Right lobe of liver (tissue), 6 donors: ENCODE measurements at regions not wholly inside any gene's neighbourhood (a gene's known extent, or its start where the extent isn't known, plus 50 kb on each side); places are given as distances from the start of the nearest gene placed in this dataset.

Experiments
- ATAC-seq, 4 donors: fragments of 200-7000 bp; cut with Tn5 transposase; one replicate each; pipeline ENCODE4 v1.9.1; 2020; ENCODE audit warnings: mild to moderate bottlenecking in 4 of 4, moderate library complexity in 4 of 4
- DNase-seq, 3 donors: peaks; one replicate each; pipeline ENCODE4 v3.0.0-alpha.2; 2020
- H3K27ac ChIP-seq, 3 donors: fragments of 200-600 bp; one replicate each; pipeline ENCODE4 v1.8.0; 2022
- H3K27me3 ChIP-seq, 2 donors: fragments of 200-600 bp; one replicate each; pipeline ENCODE4 v1.8.0; 2022
- H3K36me3 ChIP-seq, 4 donors: fragments of 200-600 bp; sonication (generic) in 1 of 4; one replicate each; pipeline versions ENCODE4 v1.5.1 to v1.8.0; 2017 to 2022; ENCODE audit warnings: control low read depth in 1 of 4
- H3K4me1 ChIP-seq, 4 donors: fragments of 200-600 bp; sonication (generic) in 1 of 4; one replicate each; pipeline versions ENCODE4 v1.5.1 to v1.8.0; 2017 to 2022; ENCODE audit warnings: control low read depth in 1 of 4
- H3K4me3 ChIP-seq, 3 donors: fragments of 200-600 bp; one replicate each; pipeline ENCODE4 v1.8.0; 2022
- H3K9me3 ChIP-seq, 4 donors: fragments of 200-600 bp; sonication (generic) in 1 of 4; one replicate each; pipeline versions ENCODE4 v1.5.1 to v1.8.0; 2017 to 2022; ENCODE audit warnings: control low read depth in 1 of 4
- CTCF ChIP-seq, 4 donors: fragments of 200-600 bp in 3 of 4; fragments of 450-650 bp in 1 of 4; IDR thresholded peaks; one replicate each; pipeline versions ENCODE4 v1.5.1 to v1.8.0; 2016 to 2022; ENCODE audit warnings: antibody characterized with exemption in 4 of 4, mild to moderate bottlenecking in 2 of 4
- POLR2A ChIP-seq: fragments of 450-650 bp; IDR thresholded peaks from one replicate; pipeline ENCODE4 v1.6.1; 2017; ENCODE audit warnings: antibody characterized with exemption, mild to moderate bottlenecking
- WGBS: methylation state at CpG from one replicate; pipeline ENCODE4 v1.1.6; 2018; ENCODE audit warnings: low coverage, low lambda C conversion rate; ENCODE audit not compliant: insufficient coverage; ENCODE audit errors: missing lambda C conversion rate; 5-methylcytosine and 5-hydroxymethylcytosine counted together
- intact Hi-C, 2 donors: fragments of 100-400 bp; cut with DNase I; formaldehyde crosslinking; loops; one replicate each; pipeline versions ENCODE4 v1.11.2 to v1.14.1; 2022
- donor health status: DM: no; HTN: yes; CAD: no.
- donor health status: DM: no; HTN: no; CAD: no.
- donor health status: DM: no; HTN: no; CAD: no.
- donor health status: DM: no; HTN: yes; CAD: no.
- donor health status: DM: no; HTN: yes; CAD: no.

GRCh38 chr16:65890203-65890602, 476.3 kb upstream of the CDH5 start:
- Histone ChIP-seq H3K4me1 (no peaks in the 10 kb centered on the region), H3K9me3 (no peaks in the 10 kb centered on the region), H3K4me3 (no peak overlapping the region), H3K27me3 (no peaks in the 10 kb centered on the region), H3K27ac (no peak overlapping the region), H3K36me3 (no peaks in the 10 kb centered on the region)
- DNase-seq (no peak), ATAC-seq (no peak)
- WGBS = 74% methylated on average over 4 of the region's 4 CpGs
- TF ChIP-seq CTCF (IDR thresholded peaks at IDR 0.05) (no peak), POLR2A (no peak)
- intact Hi-C loops = no loop called here

DNA sequence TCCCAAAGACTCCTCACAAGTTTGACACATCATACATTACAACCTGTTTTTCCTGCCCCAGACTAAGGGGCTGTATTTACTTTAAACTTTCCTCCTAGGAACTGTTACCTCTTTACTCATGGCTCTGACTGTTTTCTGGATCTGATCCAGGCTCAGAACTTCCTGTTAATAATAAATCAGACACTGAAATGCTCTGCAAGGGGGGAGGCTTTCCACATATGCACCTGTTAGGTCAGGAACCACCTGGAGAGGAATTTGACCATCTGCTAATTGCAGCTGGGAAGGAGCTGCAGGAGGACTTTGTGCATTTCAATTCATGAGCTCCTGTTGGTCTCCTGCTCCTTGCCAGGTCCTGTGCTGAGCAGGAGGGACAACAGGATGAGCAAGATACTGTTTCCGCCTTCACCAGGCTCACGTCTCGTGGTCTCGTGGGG, 476.9 kb upstream of the CDH5 start:
- no peaks in the 10 kb centered on the region for H3K27me3 ChIP-seq
- H3K36me3 ChIP-seq = no peaks in the 10 kb centered on the region
- no peak overlapping the region for H3K4me3 ChIP-seq
- no CpG with 5 or more reads among the region's 4 CpGs for WGBS
- DNase-seq (no peak), ATAC-seq (peak in 1 of 4 donors; percentile 47)
- H3K9me3 ChIP-seq = no peaks in the 10 kb centered on the region
- intact Hi-C loops = no loop called here
- no peaks in the 10 kb centered on the region for H3K4me1 ChIP-seq
- no peak overlapping the region for H3K27ac ChIP-seq
- no peak for TF ChIP-seq POLR2A
- no peak for TF ChIP-seq CTCF (IDR thresholded peaks at IDR 0.05)

GRCh38 chr16:65888201-65888600, 478.3 kb upstream of the CDH5 start:
- intact Hi-C loops = no loop called here

GRCh38 chr16:65884018-65884417, 482.5 kb upstream of the CDH5 start:
- Histone ChIP-seq H3K4me3 (no peak overlapping the region), H3K4me1 (no peaks in the 10 kb centered on the region), H3K9me3 (no peaks in the 10 kb centered on the region), H3K36me3 (peaks cover 0 to 2% (median 0%) of the 10 kb centered on the region in 4 donors), H3K27me3 (no peaks in the 10 kb centered on the region), H3K27ac (no peak overlapping the region)
- intact Hi-C loops = no loop called here
- no peak for ATAC-seq
- WGBS = 81% methylated on average over 3 of the region's 4 CpGs
- no peak for DNase-seq
- TF ChIP-seq POLR2A = no peak
- no peak for TF ChIP-seq CTCF (IDR thresholded peaks at IDR 0.05)

More at GRCh38 chr16:65888201-65888600, 478.3 kb upstream of the CDH5 start:
- H3K9me3 ChIP-seq = no peaks in the 10 kb centered on the region
- H3K27ac ChIP-seq = no peak overlapping the region
- no peak for ATAC-seq
- DNase-seq = no peak
- H3K36me3 ChIP-seq = no peaks in the 10 kb centered on the region
- TF ChIP-seq CTCF (IDR thresholded peaks at IDR 0.05) (no peak), POLR2A (no peak)
- no peaks in the 10 kb centered on the region for H3K4me1 ChIP-seq
- 82% methylated on average over 7 of the region's 8 CpGs for WGBS
- H3K27me3 ChIP-seq = no peaks in the 10 kb centered on the region
- H3K4me3 ChIP-seq = no peak overlapping the region

DNA sequence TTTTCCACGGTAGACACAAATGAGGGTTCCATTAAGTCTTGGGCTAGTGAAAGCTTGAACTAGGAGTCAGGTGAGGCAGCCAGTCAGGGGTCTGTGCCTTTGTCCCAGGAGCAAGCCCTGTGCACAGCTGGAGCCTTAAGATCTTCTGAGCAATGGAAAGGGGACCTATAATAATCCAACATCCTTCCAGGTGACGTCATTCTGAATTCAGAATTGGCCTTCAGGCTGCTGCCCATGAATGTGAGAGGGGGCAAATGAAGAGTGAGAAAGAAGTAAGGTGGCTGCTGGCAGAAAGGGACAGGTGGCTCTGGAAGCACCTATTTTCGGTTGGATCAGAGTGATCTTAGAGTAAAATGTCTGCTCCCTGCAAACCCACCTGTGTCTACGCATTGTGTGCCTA, 488.1 kb upstream of the CDH5 start:
- intact Hi-C loops = no loop called here
- Histone ChIP-seq H3K27me3 (no peaks in the 10 kb centered on the region), H3K9me3 (no peaks in the 10 kb centered on the region), H3K27ac (no peak overlapping the region), H3K36me3 (peaks cover 0 to 2% (median 0%) of the 10 kb centered on the region in 4 donors), H3K4me3 (no peak overlapping the region), H3K4me1 (no peaks in the 10 kb centered on the region)
- ATAC-seq = no peak
- no peak for DNase-seq
- WGBS = 71% methylated on average over 3 of the region's 4 CpGs
- TF ChIP-seq POLR2A (no peak), CTCF (IDR thresholded peaks at IDR 0.05) (no peak)
